Stimulated activated naive CD8-positive, alpha-beta T cell treated with anti-CD3 and anti-CD28 coated beads, Interleukin-15, Interleukin-2, amounts not matched to agents 100 U/mL and 50 U/mL, for 24 hours (primary cell): ENCODE measurements at regions not wholly inside any gene's neighbourhood (a gene's known extent, or its start where the extent isn't known, plus 50 kb on each side); places are given as distances from the start of the nearest gene placed in this dataset.
"Not testable (repeated sequence)": the region's sequence is repeated elsewhere in the genome, so short reads cannot be mapped to it uniquely, and the experiment has no call there.

Experiments
- ATAC-seq: fragments of 150-1000 bp; cut with Tn5 transposase; one replicate; pipeline ENCODE4 v1.10.0; 2021
- DNase-seq: peaks from one replicate; pipeline ENCODE4 v3.0.0; 2021

DNA sequence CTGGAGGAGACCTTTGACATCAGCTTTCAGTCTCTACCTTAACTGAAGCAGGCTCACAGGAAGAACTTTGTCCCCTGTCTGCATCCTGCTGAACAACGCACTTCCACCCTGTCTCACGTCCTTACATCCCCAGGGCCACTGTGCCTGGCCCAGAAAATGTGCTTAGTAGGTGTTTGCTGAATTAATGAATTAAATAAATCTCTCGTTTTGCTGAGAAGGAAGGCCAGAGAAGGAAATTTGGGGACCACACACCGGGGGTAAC, 54.3 kb upstream of the CREB3L1 start:
- DNase-seq (no peak), ATAC-seq (no peak)

DNA sequence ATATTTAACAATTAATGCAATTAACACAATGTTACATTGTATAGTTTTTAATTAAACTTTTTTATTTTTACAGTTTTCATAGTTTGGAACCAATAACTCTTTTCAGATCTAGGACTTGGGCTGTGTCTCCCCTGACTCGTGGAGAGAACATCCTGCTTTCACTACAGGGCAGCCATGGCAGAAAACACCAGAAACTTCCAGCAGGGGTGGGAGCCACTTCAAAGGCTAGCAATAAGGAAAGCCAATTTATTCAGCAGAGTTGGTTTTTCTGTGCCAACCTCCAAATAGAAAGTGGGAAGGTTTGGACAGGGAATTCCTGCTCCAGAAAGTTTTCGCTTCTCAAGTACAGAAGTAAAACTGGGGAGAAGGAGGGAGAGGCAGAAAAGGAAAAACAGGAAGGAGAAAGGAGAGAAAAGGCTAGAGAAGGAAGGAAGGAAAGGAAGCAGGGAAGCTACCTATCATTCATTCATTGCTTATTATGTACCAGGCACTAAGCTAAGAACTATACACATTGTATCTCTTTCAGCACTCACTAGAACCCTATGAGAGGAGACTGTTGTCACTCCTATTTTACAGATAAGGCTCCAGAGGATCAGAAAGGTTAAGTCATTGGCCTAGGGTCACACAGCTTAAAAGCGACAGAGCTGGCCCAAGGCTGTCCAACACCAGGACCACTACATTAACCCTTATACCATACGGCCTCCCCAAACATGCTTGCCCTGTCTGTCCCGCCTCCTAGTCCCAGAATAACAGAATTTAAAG, 54.8 kb upstream of the CREB3L1 start:
- no peak for ATAC-seq
- DNase-seq: no peak

DNA sequence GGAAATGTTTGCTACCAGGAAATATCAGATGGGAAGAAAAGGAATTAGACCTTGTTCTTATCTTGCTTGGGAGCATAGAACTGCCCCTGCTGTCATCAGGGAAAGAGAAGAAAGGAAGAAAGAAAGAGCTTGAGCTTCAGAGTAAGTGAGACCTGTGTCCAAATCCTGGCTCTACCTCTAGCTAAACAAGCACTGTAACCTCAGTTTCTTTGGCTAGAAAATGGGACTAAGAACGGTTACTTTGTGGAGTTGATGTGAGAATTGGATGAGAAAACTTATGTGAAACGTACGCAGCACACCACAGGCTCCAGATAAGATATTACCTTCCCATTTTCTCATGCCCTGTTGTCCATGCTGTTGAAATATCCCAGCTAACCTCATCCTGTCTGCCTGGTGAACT, 57.1 kb upstream of the CREB3L1 start:
- ATAC-seq (no peak), DNase-seq (no peak)

DNA sequence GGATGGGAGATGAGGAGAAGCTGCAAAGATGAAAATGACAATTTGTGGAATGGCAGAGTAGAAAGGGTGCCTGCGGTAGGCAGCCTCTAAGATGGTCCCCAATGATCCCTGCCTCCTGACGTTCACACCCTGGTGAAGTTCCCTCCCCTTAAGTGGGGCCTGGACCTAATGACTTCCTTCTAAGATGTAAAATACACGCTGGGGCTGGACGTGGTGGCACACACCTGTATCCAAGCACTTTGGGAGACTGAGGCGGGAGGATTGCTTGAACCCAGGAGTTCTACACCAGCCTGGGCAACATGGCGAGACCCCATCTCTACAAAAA, 60.7 kb upstream of the CREB3L1 start:
- DNase-seq (no peak), ATAC-seq (no peak)

DNA sequence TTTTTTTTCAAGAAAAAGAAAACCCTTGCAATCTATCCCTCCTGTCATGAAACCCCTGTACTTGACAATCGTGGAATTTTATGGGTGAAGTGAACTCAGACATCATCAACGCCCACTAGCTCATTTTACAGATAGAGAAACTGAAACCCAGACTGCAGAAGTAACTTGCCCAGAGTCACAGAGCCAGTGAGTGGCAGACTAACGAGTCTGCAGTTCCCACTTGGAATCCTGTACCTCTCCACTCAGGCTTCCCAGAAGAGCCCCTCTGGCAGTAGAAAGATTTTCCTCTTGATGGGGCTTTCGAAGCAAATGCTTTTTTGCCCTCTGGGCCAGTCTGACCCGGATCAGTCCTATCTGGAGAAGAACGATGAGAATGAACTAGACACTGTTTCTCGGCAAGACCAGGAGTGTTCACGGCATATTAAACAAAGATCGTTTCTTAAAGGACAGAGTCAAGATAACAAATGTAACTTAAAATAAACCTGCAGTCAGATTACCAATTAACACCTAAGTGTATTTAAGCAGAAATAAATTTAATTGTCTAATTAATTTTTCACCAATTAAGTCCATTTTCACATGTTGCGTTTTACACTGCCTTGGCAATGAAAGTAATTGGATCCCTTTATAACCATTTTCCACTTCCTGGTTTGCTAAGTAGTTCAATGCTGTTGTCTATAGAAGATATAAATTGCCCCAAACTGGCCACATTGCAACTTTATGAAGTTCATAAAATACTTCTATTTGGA, 61.3 kb upstream of the CREB3L1 start:
- DNase-seq (no peak), ATAC-seq (no peak)

DNA sequence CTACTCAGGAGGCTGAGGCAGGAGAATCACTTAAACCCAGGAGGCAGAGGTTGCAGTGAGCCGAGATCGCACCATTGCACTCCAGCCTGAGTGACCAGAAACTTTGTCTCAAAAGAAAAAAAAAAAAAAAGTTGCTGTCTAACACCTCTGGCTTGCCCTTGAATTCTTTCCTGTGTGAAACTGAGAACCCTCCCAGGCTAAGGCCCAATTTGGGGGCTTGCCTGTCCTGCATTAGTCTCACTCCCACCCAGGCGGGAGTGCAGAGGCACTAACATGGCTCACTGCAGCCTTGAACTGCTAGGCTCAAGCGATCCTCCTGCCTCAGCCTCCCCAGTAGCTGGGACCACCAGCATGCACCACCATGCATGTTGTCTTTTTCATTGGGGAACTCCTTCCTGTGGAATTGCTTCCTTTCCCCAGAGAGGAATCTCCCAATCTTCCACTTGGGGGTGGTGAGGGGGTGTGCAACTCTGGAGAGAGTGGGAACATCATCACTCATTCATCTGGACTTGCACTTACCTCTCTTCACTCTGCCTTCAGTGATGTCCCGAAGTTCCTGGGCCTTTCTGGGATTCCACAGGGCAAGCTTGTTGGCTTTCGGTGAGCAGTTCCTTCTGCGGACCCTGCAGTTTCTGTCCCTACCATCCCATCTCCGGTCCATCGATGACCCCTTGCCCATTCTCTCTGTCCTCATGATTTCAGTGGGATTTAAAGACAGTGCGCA, 62.1 kb upstream of the CREB3L1 start:
- no peak for ATAC-seq
- no peak for DNase-seq

DNA sequence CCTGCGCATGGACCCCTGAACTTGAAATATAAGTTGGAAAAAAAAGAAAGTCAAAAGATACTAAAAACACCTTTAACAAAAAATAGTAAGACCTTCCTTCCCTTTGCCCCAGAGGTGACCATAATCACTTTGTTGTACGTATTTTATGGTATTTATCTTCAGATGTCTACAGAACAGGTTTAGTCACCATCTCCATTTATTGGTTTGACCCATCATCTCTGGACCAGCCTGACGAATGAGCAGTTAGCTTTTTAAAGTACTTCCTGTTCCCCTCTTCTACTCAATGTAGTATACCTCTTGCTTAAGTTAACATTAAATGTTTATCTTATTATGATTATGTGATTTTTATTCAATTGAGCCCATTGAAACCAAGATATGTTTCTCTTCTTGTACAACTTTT, 64.7 kb upstream of the CREB3L1 start:
- DNase-seq (no peak), ATAC-seq (no peak)

DNA sequence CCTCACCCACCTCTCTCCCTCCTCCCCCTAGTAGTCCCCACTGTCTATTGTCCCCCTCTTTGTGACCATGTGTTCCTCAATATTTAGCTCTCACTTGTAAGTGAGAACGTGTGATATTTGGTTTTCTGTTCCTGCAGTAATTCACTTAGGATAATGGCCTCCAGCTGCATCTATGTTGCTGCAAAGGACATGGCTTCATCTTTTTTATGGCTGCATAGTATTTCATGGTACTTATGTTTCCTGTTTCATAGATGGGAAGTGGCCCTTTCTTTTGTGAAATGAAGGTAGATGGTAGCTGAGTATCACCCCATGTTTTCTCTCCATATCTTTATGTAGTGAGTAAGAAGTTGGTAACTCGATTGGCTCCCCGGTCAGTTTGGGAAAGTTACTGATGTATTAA, 66.6 kb upstream of the CREB3L1 start:
- no peak for DNase-seq
- no peak for ATAC-seq

DNA sequence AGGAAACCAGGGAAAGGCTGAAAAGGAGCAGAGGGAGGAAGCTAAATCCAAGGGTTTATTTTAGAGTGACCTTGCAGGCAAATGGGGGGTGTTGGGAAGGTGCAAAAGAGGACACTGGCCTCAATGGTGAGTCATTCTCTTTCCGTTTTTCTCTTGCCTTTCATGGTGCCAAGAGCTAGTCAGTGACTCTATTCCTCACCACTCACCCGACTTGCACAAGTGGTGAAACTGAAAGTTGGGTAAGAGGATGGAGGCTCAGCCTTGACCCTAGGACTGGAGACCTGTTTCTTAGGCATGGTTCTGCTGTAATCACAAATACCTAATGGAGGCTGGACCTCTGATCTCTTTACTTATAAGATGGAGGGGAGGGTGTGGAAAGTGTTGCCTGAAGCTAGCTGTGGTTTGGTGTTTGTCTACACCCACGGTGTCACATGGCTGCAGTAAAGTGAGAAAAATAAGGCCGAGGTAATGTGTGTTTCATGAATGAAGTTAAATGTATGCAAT, 67.3 kb upstream of the CREB3L1 start:
- ATAC-seq (peak; percentile 59), DNase-seq (no peak)

DNA sequence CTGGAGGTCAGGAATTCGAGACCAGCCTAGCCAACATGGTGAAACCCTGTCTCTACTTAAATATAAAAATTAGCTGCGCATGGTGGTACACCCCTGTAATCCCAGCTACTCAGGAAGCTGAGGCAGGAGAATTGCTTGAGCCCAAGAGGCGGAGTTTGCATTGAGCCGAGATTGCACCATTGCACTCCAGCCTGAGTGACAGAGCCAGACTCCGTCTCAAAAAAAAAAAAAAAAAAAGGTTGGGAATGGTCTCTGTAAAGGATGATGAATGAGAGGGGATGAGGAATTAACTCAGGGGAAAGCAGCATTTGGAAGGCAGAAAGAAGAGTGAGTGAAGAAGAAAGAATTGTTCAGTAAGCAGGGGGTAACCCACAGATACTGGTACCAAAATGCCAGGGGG, 67.8 kb upstream of the CREB3L1 start:
- not testable (repeated sequence) for ATAC-seq, DNase-seq

DNA sequence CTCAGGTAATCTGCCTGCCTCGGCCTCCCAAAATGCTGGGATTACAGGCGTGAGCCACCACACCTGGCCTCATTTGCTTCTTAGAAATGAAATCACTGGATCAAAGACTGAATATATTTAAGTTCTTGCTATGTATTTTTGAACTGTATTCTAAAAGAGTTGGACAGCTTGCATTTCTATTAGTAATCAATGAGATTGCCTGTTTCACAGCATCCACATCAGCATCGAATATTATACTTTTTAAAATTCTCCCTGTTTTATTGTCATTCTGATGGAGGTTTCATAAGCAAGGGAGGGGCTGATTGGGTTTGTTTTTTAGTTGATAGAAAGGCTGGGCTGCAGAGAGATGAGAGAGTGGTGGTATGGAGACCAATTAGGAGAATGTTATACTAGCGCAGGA, 68.7 kb upstream of the CREB3L1 start:
- DNase-seq (no peak), ATAC-seq (no peak)

DNA sequence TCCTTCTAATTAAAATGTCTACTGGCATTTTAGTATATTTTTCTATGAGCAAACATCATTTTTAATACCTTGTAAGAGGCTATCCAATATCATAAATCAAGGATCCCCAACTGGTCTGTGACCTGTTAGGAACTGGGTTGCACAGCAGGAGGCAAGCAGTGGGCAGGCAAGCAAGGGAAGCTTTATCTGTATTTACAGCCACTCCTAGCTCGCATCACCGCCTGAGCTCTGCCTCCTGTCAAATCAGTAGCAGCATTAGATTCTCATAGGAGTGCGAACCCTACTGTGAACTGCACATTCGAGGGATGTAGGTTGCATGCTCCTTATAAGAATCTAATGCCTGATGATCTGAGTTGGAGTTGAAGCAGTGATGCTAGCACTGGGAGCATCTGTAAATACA, 70.2 kb upstream of the CREB3L1 start:
- no peak for DNase-seq
- no peak for ATAC-seq

DNA sequence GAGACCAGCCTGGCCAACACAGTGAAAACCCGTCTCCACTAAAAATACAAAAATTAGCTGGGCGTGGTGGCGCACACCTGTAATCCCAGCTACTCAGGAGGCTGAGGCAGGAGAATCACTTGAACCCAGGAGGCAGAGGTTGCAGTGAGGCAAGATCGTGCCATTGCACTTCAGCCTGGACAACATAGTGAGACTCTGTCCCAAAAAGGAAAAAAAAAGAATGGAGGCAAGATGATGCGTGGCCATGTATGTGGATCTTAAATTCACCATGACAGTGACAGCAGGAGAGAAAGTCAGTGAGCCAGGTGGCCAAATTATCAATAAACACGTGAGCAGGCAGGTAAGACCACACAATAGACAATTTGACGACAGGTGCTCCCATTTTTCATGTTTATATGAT, 73.0 kb upstream of the CREB3L1 start:
- not testable (repeated sequence) for DNase-seq, ATAC-seq

DNA sequence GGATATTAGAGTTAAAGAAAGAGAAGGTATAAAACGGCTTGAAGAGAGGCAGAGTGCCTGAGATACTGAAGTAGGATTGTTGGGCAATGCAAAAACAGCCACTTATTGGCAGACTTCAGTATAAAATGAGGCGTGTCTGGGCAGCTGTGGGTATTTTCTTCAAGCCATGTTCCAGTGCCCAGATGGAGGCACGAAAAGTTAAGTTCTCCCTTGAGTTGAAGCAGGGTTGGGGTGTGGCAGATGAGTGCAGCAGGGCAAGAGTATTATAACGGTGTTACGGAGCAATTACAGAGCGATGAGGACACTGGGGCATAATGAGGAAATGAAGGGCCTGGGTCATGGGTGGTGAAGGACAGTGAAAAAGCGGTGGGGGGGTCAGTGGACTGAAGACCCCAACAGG, 73.7 kb upstream of the CREB3L1 start:
- DNase-seq (no peak), ATAC-seq (no peak)

DNA sequence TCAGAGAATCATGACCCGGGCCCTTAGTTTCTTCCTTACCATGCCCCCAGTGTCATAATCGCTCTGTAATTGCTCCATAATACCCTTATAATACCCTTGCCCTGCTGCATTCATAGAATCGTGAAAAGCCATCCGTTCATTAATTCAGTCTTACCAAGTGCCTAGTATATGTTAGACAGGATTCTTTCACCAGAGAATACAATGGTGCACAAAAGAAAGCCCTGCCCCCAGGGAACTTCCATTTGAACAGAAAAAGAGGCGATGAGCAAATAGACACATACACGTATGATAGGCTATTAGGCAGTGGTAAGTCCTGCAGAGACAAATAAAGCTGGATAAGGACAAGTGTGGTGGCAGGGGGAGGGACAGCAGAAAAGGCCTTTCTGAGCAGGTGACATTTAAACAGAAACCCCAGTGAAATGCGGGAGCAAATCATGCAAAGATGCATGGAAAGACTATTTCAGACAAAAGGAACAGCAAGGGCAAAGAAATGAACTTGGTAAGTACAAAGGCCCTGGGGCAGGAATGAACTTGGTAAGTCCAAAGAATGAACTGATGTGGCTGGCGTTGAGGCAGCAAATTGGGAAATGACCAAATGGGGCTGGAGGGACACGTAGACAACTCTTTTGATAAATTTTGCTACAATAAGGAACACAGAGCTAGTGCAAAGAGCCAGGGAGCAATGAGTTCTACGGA, 74.6 kb upstream of the CREB3L1 start:
- no peak for ATAC-seq
- DNase-seq: no peak

DNA sequence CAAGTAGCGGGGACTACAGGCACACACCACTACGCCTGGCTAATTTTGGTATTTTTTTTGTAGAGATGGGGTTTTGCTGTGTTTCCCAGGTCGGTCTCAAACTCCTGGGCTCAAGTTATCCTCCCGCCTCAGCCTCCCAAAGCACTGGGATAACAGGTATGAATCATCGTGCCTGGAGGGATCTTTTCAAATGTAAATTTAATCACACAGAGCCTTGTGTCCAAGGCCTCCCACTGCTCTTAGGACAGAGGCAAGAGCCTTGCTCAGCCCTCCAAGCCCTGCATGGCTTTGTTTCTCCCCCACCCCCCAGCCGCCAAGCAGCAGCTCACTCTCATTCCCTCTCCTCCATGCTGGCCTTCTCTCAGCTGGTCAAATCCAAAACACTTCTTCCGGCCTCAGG, 75.3 kb upstream of the CREB3L1 start:
- ATAC-seq: no peak
- no peak for DNase-seq

DNA sequence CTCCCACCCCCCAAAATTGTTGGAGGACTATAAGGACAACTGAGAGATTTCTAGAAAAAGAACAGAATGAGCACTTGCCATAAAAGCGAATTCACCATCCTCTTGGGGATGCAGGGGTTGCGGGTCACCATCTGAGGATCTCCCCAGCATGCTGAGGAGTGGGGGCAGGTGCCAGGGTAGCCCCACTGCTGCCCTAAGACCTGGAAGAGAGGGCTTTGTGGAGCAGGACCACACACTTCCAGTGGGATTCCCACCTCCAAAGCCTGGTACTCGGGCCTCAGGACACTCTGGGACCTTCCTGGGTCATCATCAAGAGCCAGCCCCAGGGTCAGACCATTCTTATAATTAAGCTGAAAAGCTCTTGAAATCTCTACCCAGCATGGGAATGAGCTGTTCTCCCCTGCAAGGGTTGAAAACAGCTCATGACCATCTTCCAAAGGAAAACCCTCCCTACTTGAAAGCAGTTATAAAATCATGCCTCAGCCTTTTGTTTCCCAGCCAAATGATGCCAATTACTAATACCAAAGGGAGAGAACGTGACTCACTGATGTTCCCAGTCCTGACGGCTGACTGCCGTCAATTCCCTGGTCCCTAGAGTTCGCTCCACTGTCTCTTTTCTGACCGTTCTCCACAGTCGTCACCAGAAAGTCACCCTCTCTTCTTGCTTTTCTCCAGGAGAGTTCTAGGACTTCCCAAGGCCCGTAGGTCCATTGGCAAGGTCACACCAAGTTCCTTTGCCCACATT, 76.8 kb upstream of the CREB3L1 start:
- ATAC-seq (no peak), DNase-seq (no peak)

DNA sequence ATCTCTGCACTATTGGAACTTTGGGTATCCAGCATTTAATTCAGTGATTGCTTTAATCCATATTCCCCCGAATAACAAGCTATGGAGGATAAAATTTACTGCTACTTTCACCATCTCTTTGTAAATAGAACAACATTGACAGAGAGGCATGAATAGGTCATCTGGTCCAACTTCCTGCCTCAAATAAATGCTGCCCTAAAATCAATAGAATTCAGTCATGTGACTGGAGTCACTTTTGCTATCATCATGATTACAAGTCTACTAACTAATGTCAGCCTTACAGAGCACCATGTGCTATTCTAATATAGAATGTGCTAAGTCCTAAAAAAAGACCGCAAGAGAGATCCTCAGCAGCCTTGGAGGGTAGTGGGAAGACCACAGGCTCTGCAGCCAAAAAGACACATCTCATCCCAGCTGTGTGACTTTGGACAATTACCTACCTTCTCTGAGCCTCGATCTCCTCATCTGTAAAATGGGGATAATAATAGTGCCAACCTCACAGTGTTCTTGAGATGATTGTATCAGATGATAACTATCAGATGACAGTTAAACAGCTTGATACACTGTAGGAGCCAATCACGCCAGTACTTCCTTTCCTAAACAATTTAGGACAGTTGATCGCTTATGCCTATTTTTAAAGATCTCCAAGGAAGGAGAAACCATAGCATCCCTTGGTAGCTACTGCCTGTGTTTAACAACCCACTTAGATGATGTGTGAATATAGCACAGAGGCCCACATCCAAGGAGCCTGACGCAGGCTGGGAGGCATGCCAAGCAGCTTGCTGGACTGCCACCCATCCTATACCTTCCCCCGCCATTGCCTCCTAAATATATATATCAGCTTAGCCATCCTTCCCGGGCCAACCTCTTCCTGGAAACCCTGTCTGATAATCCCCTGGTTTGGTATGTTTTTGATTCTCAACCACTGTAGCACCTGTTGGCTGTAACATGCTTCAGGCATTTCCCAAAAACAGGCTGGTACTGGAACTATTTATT, 77.3 kb upstream of the PHF21A start:
- ATAC-seq (no peak), DNase-seq (no peak)

DNA sequence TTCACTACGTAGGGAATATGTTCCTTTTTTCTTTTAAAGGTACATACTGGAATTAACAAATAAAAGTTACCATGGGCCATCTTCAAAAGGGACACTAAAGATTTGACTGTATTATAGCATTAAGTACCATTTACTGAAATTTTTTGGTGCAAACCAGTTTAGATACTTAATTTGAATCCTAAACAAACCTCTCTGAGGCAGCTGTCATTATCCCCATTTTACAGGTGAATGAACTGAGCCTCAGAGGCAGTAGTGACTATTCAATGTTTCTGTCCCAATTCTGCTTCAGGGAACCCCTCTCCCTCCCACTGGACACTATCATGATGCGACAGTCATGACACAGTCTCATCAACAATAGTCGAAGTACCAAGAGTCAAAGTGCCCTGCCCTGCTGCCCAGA, 76.2 kb upstream of the PHF21A start:
- ATAC-seq (no peak), DNase-seq (no peak)

DNA sequence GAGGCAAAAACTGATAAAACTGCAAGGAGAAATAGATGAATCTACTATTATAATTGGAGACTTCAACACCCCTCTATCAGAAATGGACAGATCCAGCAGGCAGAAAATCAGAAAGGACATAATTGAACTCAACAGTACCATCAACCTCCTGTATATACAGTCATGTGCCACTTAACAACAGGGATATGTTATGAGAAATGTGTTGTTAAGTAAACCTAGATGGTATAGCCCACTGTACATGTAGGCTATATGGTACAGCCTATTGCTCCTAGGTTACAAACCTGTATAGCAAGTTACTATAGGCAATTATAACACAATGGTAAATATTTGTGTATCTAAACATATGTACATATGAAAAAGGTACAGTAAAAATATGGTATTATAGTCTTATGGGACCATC, 66.8 kb upstream of the PHF21A start:
- ATAC-seq (no peak), DNase-seq (no peak)

DNA sequence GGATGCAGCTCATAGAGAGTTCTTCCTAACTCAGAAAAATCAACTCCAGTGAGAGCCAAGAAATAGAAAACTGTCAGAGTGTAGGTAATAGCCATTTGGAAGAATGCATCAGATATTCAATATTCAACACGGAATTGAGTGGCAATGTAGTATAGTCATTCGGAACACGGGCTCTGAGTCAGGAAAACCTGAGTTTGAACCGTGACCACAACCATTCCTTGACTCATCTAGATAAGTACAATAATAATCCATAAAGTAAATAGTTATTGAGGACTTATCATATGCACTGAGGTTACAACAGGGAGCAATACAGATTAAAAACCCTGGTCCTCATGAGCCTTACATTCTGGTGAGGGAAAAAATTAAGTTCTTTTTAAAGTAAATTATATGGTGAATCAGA, 62.6 kb upstream of the PHF21A start:
- no peak for DNase-seq
- ATAC-seq: no peak
